ENCODE measurements at regions not wholly inside any gene's neighbourhood (a gene's known extent, or its start where the extent isn't known, plus 50 kb on each side); places are given as distances from the start of the nearest gene placed in this dataset.

DNA sequence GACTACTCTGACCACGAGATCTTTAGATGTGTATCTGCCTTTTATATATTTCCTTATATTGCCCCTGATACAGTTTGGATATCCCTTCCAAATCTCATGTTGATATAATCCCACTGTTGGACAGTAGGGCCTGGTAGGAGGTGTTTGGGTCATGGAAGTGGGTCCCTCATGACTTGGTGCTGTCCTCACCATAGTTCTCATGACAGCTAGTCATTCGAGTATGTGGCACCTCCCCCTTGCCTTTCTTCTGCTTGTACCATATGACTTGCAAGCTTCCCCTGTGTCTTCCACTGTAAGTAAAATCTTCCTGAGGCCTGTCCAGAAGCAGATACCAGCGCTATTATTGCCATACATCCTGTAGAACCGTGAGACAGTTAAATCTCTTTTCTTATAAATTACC lies 145.3 kb downstream of the ZNF518B start (continued):
- TF ChIP-seq CUX1 (IDR thresholded peaks at IDR 0.05; ENCODE audit: insufficient replicate concordance, low read depth, low read length) (no peak), WRNIP1 (IDR thresholded peaks at IDR 0.05; ENCODE audit: borderline replicate concordance, low read depth, low read length) (no peak), NR2C2 (IDR thresholded peaks at IDR 0.05; ENCODE audit: borderline replicate concordance, control insufficient read depth, insufficient read length, low read depth) (no peak), PKNOX1 (IDR thresholded peaks at IDR 0.05) (no peak), ZNF687 (IDR thresholded peaks at IDR 0.05) (no peak), BHLHE40 (IDR thresholded peaks at IDR 0.05; ENCODE audit: borderline replicate concordance in 1 of 2, low read depth in 2 of 2, low read length in 1 of 2) (no peak), YY1 (IDR thresholded peaks at IDR 0.05; ENCODE audit: low read depth, low read length) (no peak), RCOR1 (conservative IDR thresholded peaks at IDR 0.05; ENCODE audit: low read depth, low read length) (no peak)
